Heart right ventricle (tissue), 16 donors: ENCODE measurements at regions not wholly inside any gene's neighbourhood (a gene's known extent, or its start where the extent isn't known, plus 50 kb on each side); places are given as distances from the start of the nearest gene placed in this dataset.

Experiments
- ATAC-seq, 8 donors: fragments of 200-7000 bp; cut with Tn5 transposase; one replicate each; pipeline ENCODE4 v1.9.1; 2020; ENCODE audit warnings: mild to moderate bottlenecking in 8 of 8, moderate library complexity in 8 of 8, moderate number of reproducible peaks in 1 of 8
- DNase-seq, 2 donors: peaks; one replicate each; pipeline ENCODE4 v3.0.0-alpha.2; 2020
- H3K27ac ChIP-seq, 10 donors: fragments of 200-600 bp; sonication (generic) in 2 of 10; one replicate each; pipeline versions ENCODE4 v1.5.0 to v1.8.0; 2020 to 2022; ENCODE audit warnings: mild to moderate bottlenecking in 3 of 10
- H3K27me3 ChIP-seq, 7 donors: fragments of 200-600 bp; one replicate each; pipeline ENCODE4 v1.8.0; 2021 to 2022; ENCODE audit warnings: mild to moderate bottlenecking in 2 of 7
- H3K36me3 ChIP-seq, 9 donors: fragments of 200-600 bp; sonication (generic) in 1 of 9; one replicate each; pipeline versions ENCODE4 v1.5.0 to v1.8.0; 2020 to 2022; ENCODE audit warnings: mild to moderate bottlenecking in 2 of 9
- H3K4me1 ChIP-seq, 9 donors: fragments of 200-600 bp; sonication (generic) in 1 of 9; one replicate each; pipeline versions ENCODE4 v1.5.0 to v1.8.0; 2020 to 2022; ENCODE audit warnings: mild to moderate bottlenecking in 4 of 9
- H3K4me3 ChIP-seq, 10 donors: fragments of 200-600 bp; sonication (generic) in 2 of 10; one replicate each; pipeline versions ENCODE4 v1.5.0 to v1.8.0; 2020 to 2022; ENCODE audit warnings: mild to moderate bottlenecking in 7 of 10, moderate library complexity in 2 of 10
- H3K9me3 ChIP-seq, 11 donors: fragments of 200-600 bp in 10 of 11; sonication (generic) in 2 of 11; one replicate each; pipeline versions ENCODE4 v1.5.0 to v1.8.0; 2013 to 2022; ENCODE audit warnings: mild to moderate bottlenecking in 2 of 11, control low read depth in 1 of 11, moderate library complexity in 1 of 11
- WGBS, 2 donors: extraction: QIAGEN DNeasy Blood & Tissue Kit; methylation state at CpG; one replicate each; pipeline ENCODE4 v1.1.7; 2013; ENCODE audit warnings: inconsistent platforms in 1 of 2; 5-methylcytosine and 5-hydroxymethylcytosine counted together
- intact Hi-C, 10 donors: fragments of 100-400 bp; cut with DNase I; formaldehyde crosslinking; loops; one replicate each; pipeline versions ENCODE4 v1.11.1 to v1.14.2; 2022
- TF ChIP-seq, protein P1 (sequence below), 9 donors: fragments of 200-600 bp; sonication (generic) in 2 of 9; IDR thresholded peaks; one replicate each; pipeline versions ENCODE4 v1.5.0 to v1.8.0; 2021 to 2022; ENCODE audit warnings: antibody characterized with exemption in 9 of 9, mild to moderate bottlenecking in 5 of 9, moderate library complexity in 1 of 9
- donor health status: Arrhythmogenic right ventricular cardiomyopathy.
- donor health status: ischemic (EF 13 %, LVEDD 7.1; RV severe dilation, severe dysfunction).
- donor health status: healthy with polysubstance abuse.
- donor health status: DM: no; HTN: yes; CAD: no.
- donor health status: DM: no; HTN: no; CAD: no.
- donor health status: ischemic (EF 25% LVEDD 6.9; RV normal size, moderate dysfunction).
- donor health status: ischemic (EF 25% LVEDD 5.7; RV mildly dilated, moderate dysfunction).
- donor health status: healthy.
- donor health status: DM: yes; HTN: yes; CAD: no.
- donor health status: Ischemic cardiomyopathy.
- donor health status: ischemic (EF 35%, LVEDD 5.7; RV mildly dilated, moderate dysfunction).
- donor health status: nonischemic (EF 11% LVEDD 7.7; RV severe dilation, severe dysfunction).
- donor health status: DM: yes; HTN: yes; CAD: no.
- donor health status: PGD.
- donor health status: ischemic (EF 29% LVEDD 5.4; RV normal size, mild dysfunction).
- donor health status: nonischemic (EF 23%, LVEDD 6.1; RV moderate dilation, normal function).

DNA sequence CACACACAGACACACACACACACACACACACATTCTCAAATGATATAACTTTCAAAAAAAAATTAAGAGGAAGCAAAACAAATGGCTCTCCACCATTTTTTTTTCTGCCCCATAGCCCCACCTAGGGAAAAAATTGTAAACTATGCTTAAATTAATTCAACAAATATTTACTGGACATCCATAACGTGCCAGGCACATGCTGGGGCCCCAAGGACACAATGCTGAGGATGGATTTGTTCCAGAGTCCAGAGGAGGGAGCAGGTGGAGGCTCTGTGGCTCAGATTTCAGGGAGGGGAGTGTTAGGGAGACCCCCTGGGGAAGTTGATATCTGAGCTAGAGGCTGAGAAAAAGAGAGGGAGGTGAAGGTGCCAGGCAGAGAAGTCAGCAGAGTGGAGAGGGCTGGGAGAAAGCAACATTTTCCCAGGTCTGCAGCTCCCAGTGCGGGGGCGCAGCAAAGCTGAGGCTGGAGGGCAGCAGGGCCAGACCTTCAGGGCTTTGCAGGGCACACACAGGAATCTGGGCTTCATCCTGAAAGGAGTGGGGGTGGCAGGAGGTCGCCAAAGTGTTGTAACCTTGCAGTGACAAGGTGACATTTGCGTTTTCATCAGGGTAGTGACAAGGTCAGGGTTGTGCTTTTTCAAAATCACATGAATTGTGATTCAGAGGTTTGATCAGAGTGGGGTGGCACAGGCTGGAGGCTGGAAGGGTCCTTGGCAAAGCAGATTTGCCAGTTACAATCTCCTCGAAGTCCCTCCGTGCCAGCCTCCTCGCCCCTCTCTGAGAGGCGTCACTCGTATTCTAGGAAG is 261.6 kb downstream of the WDR11 start:
- peaks cover 0 to 23% (median 3%) of the 10 kb centered on the region in 11 donors for H3K9me3 ChIP-seq
- H3K27ac ChIP-seq = no peak overlapping the region
- 60 to 64% methylated on average over 10 of the region's 10 CpGs for WGBS, 2 donors

DNA sequence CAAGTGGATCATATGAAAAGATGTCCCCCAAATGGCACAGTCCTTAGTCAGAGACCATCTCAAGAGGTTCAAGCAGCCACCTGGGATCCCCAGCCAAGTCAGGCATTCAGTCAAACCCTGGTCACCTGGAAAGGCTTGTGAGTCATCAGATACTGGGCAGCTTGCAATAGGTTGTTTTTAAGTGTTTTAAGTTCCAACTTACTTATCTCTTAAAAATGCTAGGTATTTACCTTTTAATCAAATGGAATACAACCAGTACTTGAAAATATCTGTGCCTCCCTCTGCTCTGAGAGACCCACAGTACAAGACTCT is 262.2 kb downstream of the WDR11 start:
- H3K36me3 ChIP-seq = no peaks in the 10 kb centered on the region
- peaks cover 0 to 7% (median 5%) of the 10 kb centered on the region in 7 donors for H3K27me3 ChIP-seq
- TF ChIP-seq, protein P1, sequence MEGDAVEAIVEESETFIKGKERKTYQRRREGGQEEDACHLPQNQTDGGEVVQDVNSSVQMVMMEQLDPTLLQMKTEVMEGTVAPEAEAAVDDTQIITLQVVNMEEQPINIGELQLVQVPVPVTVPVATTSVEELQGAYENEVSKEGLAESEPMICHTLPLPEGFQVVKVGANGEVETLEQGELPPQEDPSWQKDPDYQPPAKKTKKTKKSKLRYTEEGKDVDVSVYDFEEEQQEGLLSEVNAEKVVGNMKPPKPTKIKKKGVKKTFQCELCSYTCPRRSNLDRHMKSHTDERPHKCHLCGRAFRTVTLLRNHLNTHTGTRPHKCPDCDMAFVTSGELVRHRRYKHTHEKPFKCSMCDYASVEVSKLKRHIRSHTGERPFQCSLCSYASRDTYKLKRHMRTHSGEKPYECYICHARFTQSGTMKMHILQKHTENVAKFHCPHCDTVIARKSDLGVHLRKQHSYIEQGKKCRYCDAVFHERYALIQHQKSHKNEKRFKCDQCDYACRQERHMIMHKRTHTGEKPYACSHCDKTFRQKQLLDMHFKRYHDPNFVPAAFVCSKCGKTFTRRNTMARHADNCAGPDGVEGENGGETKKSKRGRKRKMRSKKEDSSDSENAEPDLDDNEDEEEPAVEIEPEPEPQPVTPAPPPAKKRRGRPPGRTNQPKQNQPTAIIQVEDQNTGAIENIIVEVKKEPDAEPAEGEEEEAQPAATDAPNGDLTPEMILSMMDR (IDR thresholded peaks at IDR 0.05) = no peak
- DNase-seq (no peak), ATAC-seq (no peak)
- intact Hi-C loops = no loop called here
- H3K9me3 ChIP-seq = peaks cover 0 to 23% (median 3%) of the 10 kb centered on the region in 11 donors
- no peak overlapping the region for H3K4me3 ChIP-seq
- H3K4me1 ChIP-seq = no peaks in the 10 kb centered on the region
- no peak overlapping the region for H3K27ac ChIP-seq

More for the DNA sequence above, 261.6 kb downstream of the WDR11 start:
- intact Hi-C loops = no loop called here
- TF ChIP-seq, protein P1 (IDR thresholded peaks at IDR 0.05) = no peak
- no peaks in the 10 kb centered on the region for H3K4me1 ChIP-seq
- H3K27me3 ChIP-seq = peaks cover 0 to 7% (median 5%) of the 10 kb centered on the region in 7 donors
- DNase-seq (no peak), ATAC-seq (no peak)
- H3K4me3 ChIP-seq = no peak overlapping the region
- H3K36me3 ChIP-seq = no peaks in the 10 kb centered on the region

DNA sequence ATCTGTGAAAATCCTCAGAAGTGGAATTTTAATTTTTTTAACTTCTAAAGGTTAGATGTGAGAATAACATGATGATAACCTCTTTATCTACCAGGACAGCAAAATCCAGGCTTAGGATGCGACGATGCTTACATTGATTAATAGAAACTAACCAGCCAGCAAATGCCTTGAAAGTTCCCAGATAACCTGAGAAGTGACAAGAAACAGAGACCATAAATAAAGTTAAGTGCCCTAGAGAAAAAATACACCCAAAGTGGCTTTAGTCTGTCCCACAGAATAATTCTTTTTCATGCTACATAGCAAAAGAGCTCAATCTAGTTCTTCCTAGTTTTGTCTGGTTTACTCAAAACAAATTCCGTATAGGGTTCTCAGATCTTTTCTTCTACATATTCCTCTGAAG is 262.7 kb downstream of the WDR11 start:
- Histone ChIP-seq H3K4me3 (no peak overlapping the region), H3K36me3 (no peaks in the 10 kb centered on the region), H3K4me1 (no peaks in the 10 kb centered on the region), H3K9me3 (peaks cover 0 to 23% (median 3%) of the 10 kb centered on the region in 11 donors), H3K27me3 (peaks cover 0 to 7% (median 5%) of the 10 kb centered on the region in 7 donors), H3K27ac (no peak overlapping the region)
- TF ChIP-seq, protein P1 (IDR thresholded peaks at IDR 0.05) = no peak
- 54 to 61% methylated on average over 3 of the region's 3 CpGs for WGBS, 2 donors
- intact Hi-C loops = no loop called here
- no peak for ATAC-seq
- DNase-seq = no peak

DNA sequence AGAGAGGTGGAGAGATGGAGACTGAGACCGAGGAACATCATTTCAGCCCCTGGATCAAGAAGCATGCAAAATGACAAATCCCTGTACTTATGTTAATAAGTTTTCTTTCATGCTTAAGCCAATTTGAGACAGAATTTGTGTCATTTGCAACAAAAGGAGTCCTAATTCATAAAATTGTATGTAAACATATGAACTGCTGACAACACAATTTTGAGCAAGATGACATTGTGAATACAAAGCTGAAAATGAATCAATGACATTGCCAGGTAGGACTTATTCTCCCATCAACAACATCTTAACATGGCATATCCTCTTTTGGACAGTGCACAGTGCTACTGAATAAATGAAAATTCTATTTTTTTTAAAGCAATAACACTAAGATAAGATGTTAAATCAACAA is 264.0 kb downstream of the WDR11 start:
- H3K4me1 ChIP-seq = no peaks in the 10 kb centered on the region
- TF ChIP-seq, protein P1 (IDR thresholded peaks at IDR 0.05) = no peak
- no peaks in the 10 kb centered on the region for H3K36me3 ChIP-seq
- H3K27me3 ChIP-seq = peaks cover 0 to 7% (median 5%) of the 10 kb centered on the region in 7 donors
- WGBS, 2 donors = 86 to 93% methylated on average over 1 of the region's 1 CpG
- no peak for DNase-seq
- H3K9me3 ChIP-seq = peaks cover 0 to 23% (median 3%) of the 10 kb centered on the region in 11 donors
- intact Hi-C loops = no loop called here
- no peak for ATAC-seq
- H3K4me3 ChIP-seq = no peak overlapping the region
- no peak overlapping the region for H3K27ac ChIP-seq
